T-helper 9 cell (primary cell): ENCODE measurements at regions not wholly inside any gene's neighbourhood (a gene's known extent, or its start where the extent isn't known, plus 50 kb on each side); places are given as distances from the start of the nearest gene placed in this dataset.
"Not testable (repeated sequence)": the region's sequence is repeated elsewhere in the genome, so short reads cannot be mapped to it uniquely, and the experiment has no call there.

Source experiments
- DNase-seq: peaks from one replicate; pipeline ENCODE4 v3.0.0-alpha.2; 2020

- DNase-seq = no peak
Observed at GRCh38 chr9:78989031-78989658, 582.6 kb upstream of the TLE4 start.

GRCh38 chr9:78994471-78994870, 577.3 kb upstream of the TLE4 start:
- no peak for DNase-seq

- DNase-seq = not testable (repeated sequence)
Observed at GRCh38 chr9:78994974-78995373, 576.8 kb upstream of the TLE4 start.

GRCh38 chr9:78997296-78997695, 574.5 kb upstream of the TLE4 start:
- DNase-seq = no peak

GRCh38 chr9:79000230-79001002, 571.3 kb upstream of the TLE4 start:
- no peak for DNase-seq

- DNase-seq = no peak
Observed at GRCh38 chr9:79001012-79001411, 570.8 kb upstream of the TLE4 start.

GRCh38 chr9:79003514-79003913, 568.3 kb upstream of the TLE4 start:
- DNase-seq = no peak

GRCh38 chr9:79004032-79004431, 567.7 kb upstream of the TLE4 start:
- DNase-seq = no peak

GRCh38 chr9:79006546-79006945, 565.2 kb upstream of the TLE4 start:
- DNase-seq = no peak

- DNase-seq = no peak
Observed at GRCh38 chr9:79007701-79008483, 563.9 kb upstream of the TLE4 start.

- DNase-seq = no peak
Observed at GRCh38 chr9:79008916-79009315, 562.8 kb upstream of the TLE4 start.

- DNase-seq = no peak
Observed at GRCh38 chr9:79011461-79011860, 560.3 kb upstream of the TLE4 start.

- DNase-seq = no peak
Observed at GRCh38 chr9:79012561-79012960, 559.2 kb upstream of the TLE4 start.

GRCh38 chr9:79013715-79014610, 557.8 kb upstream of the TLE4 start:
- no peak for DNase-seq

GRCh38 chr9:79014929-79015699, 556.7 kb upstream of the TLE4 start:
- no peak for DNase-seq

- no peak for DNase-seq
Observed at GRCh38 chr9:79015951-79016350, 555.8 kb upstream of the TLE4 start.

GRCh38 chr9:79020276-79020675, 551.5 kb upstream of the TLE4 start:
- DNase-seq = no peak

- no peak for DNase-seq
Observed at GRCh38 chr9:79021084-79021483, 550.7 kb upstream of the TLE4 start.

GRCh38 chr9:79023134-79023580, 548.6 kb upstream of the TLE4 start:
- no peak for DNase-seq

GRCh38 chr9:79026316-79026715, 545.4 kb upstream of the TLE4 start:
- DNase-seq = no peak

- DNase-seq = no peak
Observed at GRCh38 chr9:79028101-79028500, 543.7 kb upstream of the TLE4 start.

- DNase-seq = no peak
Observed at GRCh38 chr9:79034583-79034982, 537.2 kb upstream of the TLE4 start.
